ENCODE measurements at regions not wholly inside any gene's neighbourhood (a gene's known extent, or its start where the extent isn't known, plus 50 kb on each side); places are given as distances from the start of the nearest gene placed in this dataset.

- TF ChIP-seq CTCF (IDR thresholded peaks at IDR 0.05) (no peak), POLR2A (IDR thresholded peaks at IDR 0.05) (no peak)
Measured at GRCh38 chr11:131157678-131158077, 212.7 kb upstream of the NTM start.

Data from right lobe of liver (tissue), 4 donors.